NCI-H187 treated with DMSO at 0.1 percent for 48 hours (cell line): ENCODE measurements at regions not wholly inside any gene's neighbourhood (a gene's known extent, or its start where the extent isn't known, plus 50 kb on each side); places are given as distances from the start of the nearest gene placed in this dataset.
"Not testable (repeated sequence)": the region's sequence is repeated elsewhere in the genome, so short reads cannot be mapped to it uniquely, and the experiment has no call there.

Experiments
- DNase-seq: peaks from one replicate; lab custom pipeline; 2025; lab: John Stamatoyannopoulos, UW

DNA sequence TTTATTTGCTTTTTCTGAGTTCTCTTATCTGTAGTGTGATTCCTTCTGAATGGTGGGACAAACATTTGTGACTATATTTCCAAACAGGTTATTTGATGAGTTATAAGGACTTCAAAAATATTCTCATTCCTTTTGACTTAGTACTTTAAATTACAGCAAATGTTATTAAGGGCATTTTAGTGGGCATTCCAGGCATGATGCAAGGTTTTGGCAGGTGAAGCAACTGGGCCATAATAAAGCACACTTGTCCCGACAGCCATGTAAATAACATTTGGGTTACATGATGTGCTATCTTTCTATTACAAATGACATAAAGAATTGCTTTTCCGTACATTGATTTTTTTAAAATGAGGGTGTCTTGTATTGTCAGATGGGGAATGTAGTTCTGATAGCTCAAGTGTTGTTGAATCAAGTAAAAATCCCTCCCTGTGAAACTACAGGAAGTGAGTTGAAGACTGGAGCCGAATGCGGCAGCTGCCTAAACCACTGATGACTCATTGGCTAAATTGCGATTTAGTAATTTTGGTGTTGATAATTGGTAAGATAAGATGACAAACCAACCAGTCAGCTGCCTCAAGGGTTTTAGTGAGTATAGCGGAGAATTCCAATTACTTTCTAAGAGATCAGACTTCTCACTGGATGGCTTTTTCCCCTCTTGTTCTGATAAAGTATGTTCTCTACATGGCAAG, 231.3 kb upstream of the NPY start:
- DNase-seq: no peak

- DNase-seq: no peak
Observed at GRCh38 chr7:24054236-24054635, 229.8 kb upstream of the NPY start.

- no peak for DNase-seq
Observed at GRCh38 chr7:24057243-24057642, 226.7 kb upstream of the NPY start.

- no peak for DNase-seq
Observed at GRCh38 chr7:24058953-24059352, 225.0 kb upstream of the NPY start.

GRCh38 chr7:24059775-24060174, 224.2 kb upstream of the NPY start:
- DNase-seq: no peak

DNA sequence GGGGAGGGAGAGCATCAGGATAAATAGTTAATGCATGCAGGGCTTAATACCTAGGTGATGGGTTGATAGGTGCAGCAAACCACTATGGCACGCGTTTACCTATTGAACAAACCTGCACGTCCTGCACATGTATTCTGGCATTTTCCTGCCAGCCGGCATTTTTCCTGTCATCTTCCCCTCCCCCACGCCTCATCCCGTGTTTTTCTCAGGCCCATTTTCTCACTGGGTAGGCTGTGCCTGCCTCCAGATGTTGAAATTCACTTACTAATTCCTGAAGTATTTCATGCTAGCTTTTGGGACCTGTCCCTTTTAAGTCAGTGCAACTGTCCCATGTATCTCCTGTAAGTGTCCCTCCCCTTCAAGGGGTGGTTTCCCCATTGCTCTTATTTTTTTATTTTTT, 220.3 kb upstream of the NPY start:
- DNase-seq: no peak

- no peak for DNase-seq
Observed at GRCh38 chr7:24069751-24070150, 214.2 kb upstream of the NPY start.

DNA sequence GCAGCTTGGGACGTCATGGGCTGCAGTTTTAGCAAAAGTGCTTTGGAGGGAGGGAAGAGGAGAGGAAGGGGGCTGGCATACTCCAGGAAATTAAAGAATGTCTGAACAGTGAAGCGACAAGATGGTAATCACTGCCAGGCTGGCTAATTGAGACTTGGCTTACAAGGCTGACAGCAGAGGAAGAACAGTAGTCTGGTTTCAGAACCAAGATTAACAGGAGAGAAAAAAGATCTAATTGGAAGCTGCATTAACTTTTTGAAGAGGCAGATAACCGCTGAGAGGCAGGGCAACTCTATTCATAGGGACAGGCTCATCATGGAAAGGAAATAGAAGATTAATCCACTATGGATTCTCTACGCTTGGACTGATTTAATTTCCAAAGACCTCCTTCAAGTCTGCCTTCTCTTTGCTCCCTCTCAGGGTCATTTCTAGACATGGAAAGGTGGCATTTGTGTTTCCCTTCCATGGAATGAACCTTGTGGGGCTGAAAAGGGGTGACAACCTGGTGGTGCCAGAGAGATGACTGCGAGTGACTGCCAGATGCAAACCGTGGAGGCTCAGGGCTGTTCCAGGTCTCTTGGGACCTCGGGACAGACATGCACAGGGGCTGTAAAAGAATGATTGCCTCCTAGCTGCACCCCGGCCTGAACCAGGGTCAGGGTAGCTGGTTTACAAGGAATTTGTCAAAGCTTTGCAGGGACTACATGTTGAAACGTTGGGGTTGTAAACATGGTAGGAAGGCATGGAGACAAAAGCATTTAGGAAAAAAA, 210.2 kb upstream of the NPY start:
- DNase-seq: no peak

DNA sequence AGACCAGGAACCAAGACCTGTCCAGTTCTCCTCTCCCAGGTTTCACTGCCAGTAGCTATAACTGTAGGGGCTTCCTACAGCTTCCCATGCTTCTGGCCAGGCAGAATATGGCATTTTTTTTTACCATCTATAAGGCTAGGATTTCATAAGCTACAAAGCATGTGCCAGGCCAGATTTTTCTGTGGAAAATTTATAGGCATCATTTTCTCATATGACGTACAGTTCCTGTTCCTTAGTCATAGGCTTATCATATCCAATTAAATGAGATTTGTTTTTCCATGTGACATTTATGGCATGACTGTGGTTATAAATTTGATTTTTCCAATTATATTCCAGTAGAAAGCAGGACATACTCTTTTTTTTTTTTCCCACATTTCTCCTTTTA, 208.6 kb upstream of the NPY start:
- no peak for DNase-seq

DNA sequence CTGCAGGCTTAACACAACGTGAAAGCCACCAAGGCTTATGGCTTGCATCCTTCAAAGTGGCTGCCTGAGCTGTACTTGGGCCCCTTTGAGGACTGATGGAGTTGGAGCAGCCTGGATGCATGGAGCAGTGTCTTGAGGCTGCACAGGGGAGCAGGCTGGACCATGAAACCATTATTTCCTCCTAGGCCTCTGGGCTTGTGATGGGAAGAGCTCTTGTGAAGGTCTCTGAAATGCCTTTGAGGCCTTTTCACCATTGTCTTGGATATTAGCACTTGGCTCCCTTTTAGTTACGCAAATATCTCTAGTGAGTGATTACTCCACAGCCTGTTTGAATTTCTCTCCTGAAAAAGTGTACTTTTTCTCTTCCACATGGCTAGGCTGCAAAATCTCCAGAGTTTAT, 201.2 kb upstream of the NPY start:
- DNase-seq: no peak

DNA sequence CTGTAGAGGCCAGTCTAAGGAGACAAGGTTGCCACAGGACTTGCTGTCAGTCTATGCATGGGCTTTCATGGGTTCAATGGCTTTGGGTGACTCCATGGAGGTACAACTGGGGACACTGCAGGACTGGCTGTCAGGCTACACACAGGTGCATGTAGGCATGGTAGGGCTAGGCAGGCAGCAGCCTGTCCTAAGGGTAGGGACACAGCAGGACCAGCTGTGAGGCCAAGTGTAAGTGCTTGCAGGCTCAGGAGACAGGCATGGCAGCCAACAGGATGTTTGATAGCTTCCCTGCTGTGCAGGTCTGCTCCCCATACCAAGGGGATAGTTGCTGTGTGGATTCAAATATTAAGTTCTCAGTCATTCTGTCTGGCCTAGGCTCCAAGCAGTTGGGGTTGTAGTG, 181.0 kb upstream of the NPY start:
- no peak for DNase-seq

GRCh38 chr7:24108906-24109376, 175.0 kb upstream of the NPY start:
- no peak for DNase-seq

DNA sequence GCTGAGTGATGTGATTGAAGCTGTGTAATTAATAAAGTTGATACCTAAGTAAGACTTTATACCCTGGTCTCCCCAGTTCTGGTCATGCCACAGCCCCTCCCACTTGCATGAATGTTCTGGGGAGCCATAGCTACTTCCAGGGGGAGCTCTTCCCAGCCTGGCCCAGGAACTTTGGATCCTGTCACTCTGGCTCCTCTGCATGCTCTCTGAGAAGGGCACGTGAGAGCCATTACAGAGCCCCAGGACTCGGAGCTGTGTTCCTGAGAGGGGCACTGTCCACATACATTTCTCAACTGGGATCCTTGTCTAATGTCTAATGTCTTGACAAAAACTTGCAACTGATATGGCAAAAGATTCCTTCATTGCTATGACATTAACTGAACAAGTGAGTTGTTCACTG, 173.9 kb upstream of the NPY start:
- DNase-seq: no peak

GRCh38 chr7:24113506-24113905, 170.5 kb upstream of the NPY start:
- DNase-seq: no peak

DNA sequence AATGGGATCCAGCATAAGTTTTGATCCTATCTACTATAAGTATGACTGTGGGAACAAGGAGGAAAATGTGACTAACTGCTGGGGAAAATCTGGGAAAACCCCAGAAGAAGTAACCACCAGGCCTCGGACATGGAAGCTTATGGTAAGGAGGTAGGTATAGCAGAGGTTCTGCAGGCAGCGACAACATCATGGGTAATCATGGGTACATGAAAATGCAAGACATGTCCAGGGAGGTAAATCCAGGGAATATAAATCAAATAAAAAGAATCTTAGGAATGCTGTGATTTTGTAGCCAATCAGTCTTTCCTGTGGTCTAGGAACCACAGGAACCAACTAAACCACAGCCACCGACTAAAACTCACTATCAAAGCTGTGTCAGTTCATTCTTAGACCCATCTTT, 168.3 kb upstream of the NPY start:
- DNase-seq: no peak

GRCh38 chr7:24117903-24118499, 166.0 kb upstream of the NPY start:
- DNase-seq: not testable (repeated sequence)

DNA sequence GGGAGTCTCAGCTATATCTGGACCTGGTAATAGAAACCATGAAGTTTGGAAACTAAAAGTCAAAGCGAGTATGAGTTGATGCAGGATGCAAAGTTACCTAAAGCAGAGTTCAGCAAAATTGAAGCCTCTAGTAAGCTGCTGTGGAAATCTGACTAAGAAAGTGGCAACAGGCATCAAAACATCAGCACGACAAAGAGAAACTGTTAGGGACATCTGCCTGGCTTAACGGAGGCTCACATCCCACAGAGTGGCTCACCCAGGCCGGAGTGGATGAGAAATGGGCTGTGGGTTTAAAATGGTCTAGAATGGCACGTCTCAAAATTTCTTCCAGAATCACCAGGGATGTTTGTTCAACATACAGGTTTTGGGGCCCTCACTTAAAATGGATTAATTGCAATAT, 164.1 kb upstream of the NPY start:
- no peak for DNase-seq

DNA sequence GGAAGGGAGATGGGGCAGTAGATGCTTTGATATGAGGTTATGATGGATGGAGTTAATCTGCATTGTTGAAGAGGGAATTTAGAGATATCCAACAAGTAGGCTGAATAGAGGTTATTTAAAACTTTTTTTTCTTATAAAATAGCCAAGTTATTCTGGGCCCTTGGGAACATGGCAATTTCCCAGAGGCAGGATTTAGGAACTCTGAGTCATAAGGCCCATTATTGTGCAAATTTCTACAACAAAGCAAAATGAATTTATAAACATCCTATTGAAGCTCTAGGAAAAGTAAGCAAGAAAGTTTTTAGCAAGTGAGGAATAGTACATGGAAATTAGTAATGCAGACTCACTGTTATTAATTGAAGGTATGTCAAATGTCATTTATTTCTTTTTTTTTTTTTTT, 160.9 kb upstream of the NPY start:
- no peak for DNase-seq

DNA sequence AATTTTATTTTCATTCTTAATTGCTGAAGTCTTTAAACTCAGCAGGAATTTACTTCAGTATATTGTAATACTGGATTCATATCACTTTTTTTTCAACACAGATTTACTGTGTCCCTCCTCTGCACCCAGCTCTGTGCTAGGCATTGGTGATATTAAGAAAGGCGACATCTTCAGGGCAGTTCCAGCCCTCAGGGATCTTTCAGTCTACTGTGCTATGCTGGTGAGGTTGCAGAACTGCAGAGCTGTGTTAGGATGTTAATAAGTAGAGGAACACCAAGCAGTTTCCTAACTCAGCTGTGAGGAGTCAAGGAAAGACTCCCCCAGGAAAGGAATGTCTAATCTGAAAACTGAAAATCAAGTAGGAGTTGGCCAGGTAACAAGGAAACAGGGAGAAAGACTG, 158.2 kb upstream of the NPY start:
- DNase-seq: no peak

GRCh38 chr7:24127930-24128329, 156.1 kb upstream of the NPY start:
- DNase-seq: no peak

DNA sequence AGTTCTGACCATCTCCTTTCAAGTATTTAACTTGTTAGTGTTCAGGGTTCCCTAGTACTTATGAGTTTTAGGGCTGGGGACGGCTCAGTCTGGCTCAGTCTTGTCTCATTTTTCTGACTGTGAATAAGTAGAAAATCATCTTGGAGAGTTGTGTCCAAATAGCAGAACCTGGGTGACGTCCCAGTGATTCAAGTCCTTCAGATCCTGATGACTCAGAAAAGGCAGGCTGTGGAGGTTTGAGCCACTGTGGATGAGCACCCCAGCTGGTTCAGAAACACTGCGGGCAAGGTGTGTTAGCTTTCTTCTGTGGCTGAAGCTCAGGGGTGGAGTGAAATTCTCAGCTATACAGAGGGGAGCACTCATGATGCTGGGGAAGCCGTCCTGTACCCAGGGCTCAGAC, 154.4 kb upstream of the NPY start:
- no peak for DNase-seq

DNA sequence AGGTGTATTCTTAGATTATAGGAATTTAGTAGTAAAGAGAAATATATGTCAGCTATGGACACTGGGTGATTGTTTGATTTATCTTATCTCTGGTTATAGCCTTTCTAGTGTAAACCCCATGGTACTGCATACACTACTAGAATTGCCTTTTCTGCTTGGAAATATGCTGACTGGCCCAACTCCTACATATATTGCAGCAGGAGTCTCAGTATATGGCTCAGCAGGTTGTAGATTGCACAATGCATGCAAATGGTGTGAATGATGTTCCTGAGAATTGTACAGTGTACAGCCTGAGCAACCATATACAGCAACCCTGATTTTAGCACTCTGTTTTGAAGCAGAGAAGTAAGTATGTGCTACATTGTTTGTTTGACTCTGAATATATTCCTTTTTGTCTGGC, 153.4 kb upstream of the NPY start:
- DNase-seq: no peak

DNA sequence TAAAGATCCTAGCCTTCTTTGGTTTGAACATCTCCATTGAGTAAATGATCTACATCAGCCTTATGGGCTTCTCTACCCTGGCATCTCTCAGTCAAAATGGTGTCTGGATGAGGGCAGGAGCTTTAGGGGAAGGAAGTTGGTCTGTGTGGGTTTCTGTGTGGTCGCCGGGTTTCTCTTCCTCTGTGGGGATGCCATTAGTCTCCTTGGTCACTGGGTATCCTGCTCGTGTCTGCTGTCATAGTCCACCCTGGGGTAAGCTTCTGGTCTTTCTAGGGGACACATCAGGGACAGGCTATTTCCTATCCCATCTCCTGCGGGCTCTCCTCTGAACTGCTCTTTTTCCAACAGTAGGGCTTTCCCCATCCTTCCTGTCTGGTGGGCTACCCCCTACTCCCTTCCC, 150.3 kb upstream of the NPY start:
- DNase-seq: no peak
